Stomach smooth muscle (tissue), 2 donors: ENCODE measurements at regions not wholly inside any gene's neighbourhood (a gene's known extent, or its start where the extent isn't known, plus 50 kb on each side); places are given as distances from the start of the nearest gene placed in this dataset.

Experiments used
- H3K27ac ChIP-seq: one replicate; pipeline ENCODE4 v1.7.0; 2013; ENCODE audit warnings: mild to moderate bottlenecking, low read length, inconsistent platforms
- H3K27me3 ChIP-seq, 2 donors: one replicate each; pipeline ENCODE4 v1.7.0; 2013; ENCODE audit warnings: low read length in 2 of 2; ENCODE audit not compliant: insufficient read depth in 2 of 2, control insufficient read depth in 1 of 2
- H3K36me3 ChIP-seq, 2 donors: one replicate each; pipeline ENCODE4 v1.7.0; 2013; ENCODE audit warnings: low read length in 2 of 2; ENCODE audit not compliant: control insufficient read depth in 2 of 2, insufficient read depth in 2 of 2
- H3K4me1 ChIP-seq: one replicate; pipeline ENCODE4 v1.7.0; 2013; ENCODE audit warnings: low read length; ENCODE audit not compliant: control insufficient read depth, insufficient read depth
- H3K4me3 ChIP-seq, 2 donors: one replicate each; pipeline ENCODE4 v1.7.0; 2013; ENCODE audit warnings: low read length in 2 of 2
- H3K9ac ChIP-seq, 2 donors: one replicate each; pipeline ENCODE4 v1.7.0; 2013; ENCODE audit warnings: low read length in 2 of 2, mild to moderate bottlenecking in 1 of 2
- H3K9me3 ChIP-seq, 2 donors: one replicate each; pipeline ENCODE4 v1.7.0; 2013; ENCODE audit warnings: low read length in 2 of 2; ENCODE audit not compliant: control insufficient read depth in 2 of 2
- donor health status: healthy.
- donor health status: Pancreatic carcinoma.

GRCh38 chr4:123866796-123867195 is 470.2 kb downstream of the SPRY1 start:
- Histone ChIP-seq H3K4me1 (no peaks in the 10 kb centered on the region), H3K4me3 (no peak overlapping the region), H3K9ac (no peak overlapping the region), H3K27ac (no peak overlapping the region), H3K36me3 (no peaks in the 10 kb centered on the region), H3K27me3 (no peaks in the 10 kb centered on the region), H3K9me3 (no peaks in the 10 kb centered on the region)

- Histone ChIP-seq H3K9ac (no peak overlapping the region), H3K36me3 (no peaks in the 10 kb centered on the region), H3K27ac (no peak overlapping the region), H3K9me3 (no peaks in the 10 kb centered on the region), H3K4me3 (no peak overlapping the region), H3K27me3 (no peaks in the 10 kb centered on the region), H3K4me1 (no peaks in the 10 kb centered on the region)
Measured at GRCh38 chr4:123867910-123868587, 471.5 kb downstream of the SPRY1 start.

GRCh38 chr4:123869286-123870215 is 473.0 kb downstream of the SPRY1 start:
- H3K9ac ChIP-seq, result no peak overlapping the region
- no peak overlapping the region for H3K27ac ChIP-seq
- H3K36me3 ChIP-seq, result no peaks in the 10 kb centered on the region
- H3K4me1 ChIP-seq, result no peaks in the 10 kb centered on the region
- no peaks in the 10 kb centered on the region for H3K9me3 ChIP-seq
- H3K27me3 ChIP-seq, result no peaks in the 10 kb centered on the region
- no peak overlapping the region for H3K4me3 ChIP-seq

GRCh38 chr4:123870216-123870876 is 473.8 kb downstream of the SPRY1 start:
- no peak overlapping the region for H3K27ac ChIP-seq
- H3K36me3 ChIP-seq, result no peaks in the 10 kb centered on the region
- H3K9ac ChIP-seq, result no peak overlapping the region
- no peaks in the 10 kb centered on the region for H3K27me3 ChIP-seq
- H3K4me3 ChIP-seq, result no peak overlapping the region
- no peaks in the 10 kb centered on the region for H3K9me3 ChIP-seq
- H3K4me1 ChIP-seq, result no peaks in the 10 kb centered on the region

GRCh38 chr4:123871341-123871740 is 474.7 kb downstream of the SPRY1 start:
- no peaks in the 10 kb centered on the region for H3K36me3 ChIP-seq
- no peaks in the 10 kb centered on the region for H3K9me3 ChIP-seq
- no peak overlapping the region for H3K27ac ChIP-seq
- no peak overlapping the region for H3K4me3 ChIP-seq
- no peak overlapping the region for H3K9ac ChIP-seq
- H3K4me1 ChIP-seq, result no peaks in the 10 kb centered on the region
- no peaks in the 10 kb centered on the region for H3K27me3 ChIP-seq

- no peak overlapping the region for H3K4me3 ChIP-seq
- no peak overlapping the region for H3K9ac ChIP-seq
- no peaks in the 10 kb centered on the region for H3K27me3 ChIP-seq
- H3K4me1 ChIP-seq, result no peaks in the 10 kb centered on the region
- no peaks in the 10 kb centered on the region for H3K9me3 ChIP-seq
- H3K36me3 ChIP-seq, result no peaks in the 10 kb centered on the region
- H3K27ac ChIP-seq, result no peak overlapping the region
Measured at GRCh38 chr4:123874063-123874462, 477.5 kb downstream of the SPRY1 start.

- Histone ChIP-seq H3K9me3 (no peaks in the 10 kb centered on the region), H3K4me3 (no peak overlapping the region), H3K9ac (no peak overlapping the region), H3K27me3 (no peaks in the 10 kb centered on the region), H3K27ac (no peak overlapping the region), H3K4me1 (no peaks in the 10 kb centered on the region), H3K36me3 (no peaks in the 10 kb centered on the region)
Measured at GRCh38 chr4:123876143-123876542, 479.5 kb downstream of the SPRY1 start.

- H3K9ac ChIP-seq, result no peak overlapping the region
- H3K4me3 ChIP-seq, result no peak overlapping the region
- H3K36me3 ChIP-seq, result no peaks in the 10 kb centered on the region
- H3K4me1 ChIP-seq, result no peaks in the 10 kb centered on the region
- H3K9me3 ChIP-seq, result no peaks in the 10 kb centered on the region
- no peak overlapping the region for H3K27ac ChIP-seq
- no peaks in the 10 kb centered on the region for H3K27me3 ChIP-seq
Measured at GRCh38 chr4:123876671-123877101, 480.1 kb downstream of the SPRY1 start.

GRCh38 chr4:123877551-123877950 is 481.0 kb downstream of the SPRY1 start:
- Histone ChIP-seq H3K4me3 (no peak overlapping the region), H3K27ac (no peak overlapping the region), H3K9ac (no peak overlapping the region), H3K9me3 (no peaks in the 10 kb centered on the region), H3K4me1 (no peaks in the 10 kb centered on the region), H3K36me3 (no peaks in the 10 kb centered on the region), H3K27me3 (no peaks in the 10 kb centered on the region)

- no peaks in the 10 kb centered on the region for H3K9me3 ChIP-seq
- no peaks in the 10 kb centered on the region for H3K4me1 ChIP-seq
- H3K4me3 ChIP-seq, result no peak overlapping the region
- H3K27me3 ChIP-seq, result no peaks in the 10 kb centered on the region
- no peak overlapping the region for H3K9ac ChIP-seq
- no peaks in the 10 kb centered on the region for H3K36me3 ChIP-seq
- H3K27ac ChIP-seq, result no peak overlapping the region
Measured at GRCh38 chr4:123878976-123879375, 482.4 kb downstream of the SPRY1 start.
